NOMO-1 (cell line): ENCODE measurements at regions not wholly inside any gene's neighbourhood (a gene's known extent, or its start where the extent isn't known, plus 50 kb on each side); places are given as distances from the start of the nearest gene placed in this dataset.
"Not testable (repeated sequence)": the region's sequence is repeated elsewhere in the genome, so short reads cannot be mapped to it uniquely, and the experiment has no call there.

Experiments
- DNase-seq, 2 experiments: peaks; one replicate each; lab custom pipeline; 2025; ENCODE audit not compliant: unreplicated experiment in 2 of 2; lab: John Stamatoyannopoulos, UW

- no peak for DNase-seq
Measured at GRCh38 chr2:59250307-59250677, 1009.2 kb upstream of the FANCL start.

- no peak for DNase-seq
Measured at GRCh38 chr2:59249441-59250306, 1008.5 kb upstream of the FANCL start.

GRCh38 chr2:59239146-59239545, 998.0 kb upstream of the FANCL start:
- DNase-seq: no peak

- peak in 1 of 2 experiments; percentile 40 for DNase-seq
Measured at GRCh38 chr2:59237311-59237710, 996.2 kb upstream of the FANCL start.

- peak; percentile 73 to 94 for DNase-seq
Measured at GRCh38 chr2:59236723-59237122, 995.6 kb upstream of the FANCL start.

GRCh38 chr2:59233920-59234319, 992.8 kb upstream of the FANCL start:
- no peak for DNase-seq

GRCh38 chr2:59233448-59233847, 992.3 kb upstream of the FANCL start:
- DNase-seq: no peak

- DNase-seq: peak; percentile 58 to 89
Measured at GRCh38 chr2:59232394-59233165, 991.5 kb upstream of the FANCL start.

- not testable (repeated sequence) for DNase-seq
Measured at GRCh38 chr2:59226362-59226761, 985.2 kb upstream of the FANCL start.

GRCh38 chr2:59223742-59224141, 982.6 kb upstream of the FANCL start:
- DNase-seq: no peak

- DNase-seq: no peak
Measured at GRCh38 chr2:59217360-59217759, 976.2 kb upstream of the FANCL start.

GRCh38 chr2:59206361-59206760, 965.2 kb upstream of the FANCL start:
- DNase-seq: no peak

GRCh38 chr2:59204040-59204439, 962.9 kb upstream of the FANCL start:
- no peak for DNase-seq

GRCh38 chr2:59196491-59196890, 955.4 kb upstream of the FANCL start:
- DNase-seq: no peak

- no peak for DNase-seq
Measured at GRCh38 chr2:59195851-59196250, 954.7 kb upstream of the FANCL start.

GRCh38 chr2:59191781-59192180, 950.7 kb upstream of the FANCL start:
- DNase-seq: no peak

- no peak for DNase-seq
Measured at GRCh38 chr2:59190518-59190917, 949.4 kb upstream of the FANCL start.

GRCh38 chr2:59184276-59185020, 943.3 kb upstream of the FANCL start:
- peak; percentile 15 to 33 for DNase-seq

- DNase-seq: no peak
Measured at GRCh38 chr2:59183070-59183469, 941.9 kb upstream of the FANCL start.

GRCh38 chr2:59182249-59182648, 941.1 kb upstream of the FANCL start:
- no peak for DNase-seq

GRCh38 chr2:59181347-59181746, 940.2 kb upstream of the FANCL start:
- no peak for DNase-seq
